Stimulated activated CD4-positive, alpha-beta T cell treated with anti-CD3 and anti-CD28 coated beads, Interleukin-15, amount 100 ng/mL, for 48 hours (primary cell): ENCODE measurements at regions not wholly inside any gene's neighbourhood (a gene's known extent, or its start where the extent isn't known, plus 50 kb on each side); places are given as distances from the start of the nearest gene placed in this dataset.

Source experiments
- DNase-seq, 2 donors: peaks; one replicate each; pipeline ENCODE4 v3.0.0-alpha.2; 2020; ENCODE audit warnings: low read depth in 2 of 2

GRCh38 chr13:80036845-80037504, 304.0 kb downstream of the SPRY2 start:
- no peak for DNase-seq

- DNase-seq = no peak
Observed at GRCh38 chr13:80035096-80035495, 305.8 kb downstream of the SPRY2 start.

DNA sequence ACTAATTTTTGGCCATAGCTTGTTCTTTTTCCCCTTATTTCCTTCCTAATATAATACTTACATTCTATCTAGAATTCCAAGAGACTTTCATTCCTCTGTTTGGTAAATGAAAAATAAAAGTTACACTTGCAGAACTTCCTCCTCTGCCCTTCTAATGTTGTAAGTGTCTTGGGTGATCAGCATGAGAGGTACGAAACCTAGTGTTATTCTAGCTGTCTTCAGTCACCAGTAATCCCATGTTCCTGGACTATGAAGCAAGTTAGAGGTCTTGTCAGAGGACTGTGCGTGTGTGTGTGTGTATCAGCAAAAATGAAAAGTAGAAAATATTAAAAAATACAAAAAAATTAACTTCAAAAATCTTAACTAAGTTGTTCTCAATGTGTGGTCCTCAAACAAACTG, 307.0 kb downstream of the SPRY2 start:
- DNase-seq = no peak

GRCh38 chr13:80033286-80033685, 307.6 kb downstream of the SPRY2 start:
- no peak for DNase-seq

GRCh38 chr13:80030491-80030890, 310.4 kb downstream of the SPRY2 start:
- no peak for DNase-seq

DNA sequence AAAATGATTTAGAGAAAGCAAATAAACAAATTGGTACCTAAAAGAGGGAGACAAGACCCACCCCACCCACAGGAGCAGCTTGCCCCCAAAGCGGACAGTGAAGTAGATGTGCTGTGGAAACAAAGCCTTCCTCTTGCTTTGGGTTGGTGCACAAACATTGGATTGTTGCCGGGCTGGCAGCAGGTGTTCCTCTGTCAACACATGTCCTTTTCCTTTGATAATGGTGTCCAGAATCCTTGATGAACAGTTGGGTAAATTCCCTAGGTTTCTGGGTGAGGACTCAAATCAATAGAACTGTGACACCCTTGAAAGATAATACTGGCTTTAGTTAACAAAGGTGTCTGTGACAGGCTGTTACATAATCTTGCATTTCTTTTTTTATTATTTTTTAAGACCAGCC, 311.8 kb downstream of the SPRY2 start:
- no peak for DNase-seq

DNA sequence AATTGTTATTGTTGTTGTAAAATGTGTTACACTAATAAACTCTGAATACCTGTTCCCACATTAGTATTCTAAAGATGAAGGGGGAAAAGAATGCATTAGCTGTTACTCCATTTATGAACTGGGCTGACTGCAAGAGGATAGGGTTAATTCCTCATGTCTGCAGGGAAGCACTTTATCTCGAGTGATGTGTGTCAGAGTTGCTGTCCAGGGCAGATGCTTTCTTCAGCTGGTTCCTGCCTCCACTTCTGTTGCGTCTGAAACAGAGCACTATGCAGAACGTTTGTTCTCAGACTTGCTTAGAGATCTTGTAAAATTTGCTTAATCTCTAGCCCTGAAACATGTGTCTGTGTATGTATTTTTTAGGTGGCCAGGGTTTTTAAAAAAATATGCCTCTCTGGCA, 318.8 kb downstream of the SPRY2 start:
- DNase-seq = no peak

- no peak for DNase-seq
Observed at GRCh38 chr13:80012251-80012650, 328.7 kb downstream of the SPRY2 start.

DNA sequence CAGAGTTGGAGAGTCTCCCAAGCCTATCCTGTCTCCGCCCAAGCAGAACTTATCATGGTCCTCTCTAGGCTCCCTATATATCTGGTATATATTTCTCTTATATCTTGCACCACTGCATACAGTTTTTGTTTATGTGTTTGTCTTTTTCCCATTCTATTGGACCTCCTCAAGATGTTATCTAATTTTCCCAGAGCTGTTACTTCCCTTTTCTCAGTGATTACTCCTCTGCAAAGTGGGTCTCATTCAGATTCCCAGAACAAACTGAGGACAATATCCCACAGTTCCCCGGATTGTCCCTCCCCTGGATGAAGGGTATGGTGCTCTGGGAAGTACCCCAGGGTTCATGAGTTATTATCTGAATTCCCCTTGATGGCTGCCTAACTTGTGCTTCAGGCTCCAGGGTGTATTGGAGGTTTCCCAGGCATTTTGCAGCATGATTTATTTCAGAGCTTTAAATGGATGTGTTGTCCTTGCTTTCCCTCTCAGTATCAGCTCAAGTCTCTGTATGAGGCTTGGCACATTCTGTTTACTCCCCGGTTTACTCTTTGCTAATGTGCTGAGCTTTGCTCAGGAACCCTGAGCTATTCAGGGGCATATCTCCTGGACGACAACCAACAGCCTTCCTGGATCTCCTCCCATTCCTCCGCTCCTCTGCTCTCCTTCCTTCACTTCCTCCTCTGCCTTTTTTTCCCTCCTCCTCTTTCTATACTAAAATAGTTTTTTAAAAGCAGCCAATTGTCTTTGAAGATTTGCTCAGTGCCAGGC, 329.3 kb downstream of the SPRY2 start:
- DNase-seq = no peak

- DNase-seq = no peak
Observed at GRCh38 chr13:80010846-80011245, 330.1 kb downstream of the SPRY2 start.

DNA sequence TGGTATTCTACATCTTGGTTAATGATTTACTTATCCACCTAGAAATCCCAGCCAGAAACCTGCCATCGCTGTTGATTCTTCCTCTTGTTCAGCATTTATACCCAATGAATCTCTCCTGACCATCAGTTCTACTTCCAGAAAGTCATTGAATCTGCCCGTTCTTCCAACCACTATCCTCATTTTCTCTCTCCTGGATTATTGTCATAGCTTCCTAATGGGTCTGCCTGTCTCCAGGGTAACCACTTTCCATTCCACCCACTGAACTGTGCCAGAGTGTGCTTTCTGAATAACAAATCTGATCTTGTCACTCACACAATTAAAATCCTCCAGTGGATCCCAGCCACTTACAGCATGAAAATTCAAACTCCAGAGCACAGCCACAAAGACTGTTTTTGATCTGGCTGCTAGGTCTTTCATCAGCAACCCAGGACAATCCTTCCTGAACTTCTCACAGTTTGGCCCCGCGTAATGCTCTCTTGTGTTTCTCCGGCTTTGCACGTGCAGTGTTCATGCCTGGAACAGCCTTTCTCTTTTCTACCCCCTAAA, 330.6 kb downstream of the SPRY2 start:
- DNase-seq = no peak

DNA sequence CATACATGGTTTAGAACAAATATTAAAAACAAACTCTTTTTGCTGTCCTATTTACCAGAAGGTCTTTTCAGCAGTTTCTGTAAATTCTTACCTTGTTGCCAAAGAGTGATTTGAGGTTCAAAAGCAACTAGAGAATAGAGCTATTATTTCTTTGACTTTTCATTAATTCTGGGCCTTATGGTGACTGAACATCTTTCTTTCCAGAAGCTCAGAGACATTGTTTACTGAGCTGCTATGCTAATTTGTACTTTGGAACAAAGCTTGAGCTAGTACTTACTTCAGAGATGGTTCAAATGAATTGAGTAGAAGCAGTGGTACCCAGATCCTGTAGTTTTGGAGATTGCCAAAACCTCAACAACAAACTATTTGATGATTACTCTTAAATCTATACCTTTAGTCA, 331.2 kb downstream of the SPRY2 start:
- no peak for DNase-seq

- DNase-seq = no peak
Observed at GRCh38 chr13:80006940-80007339, 334.0 kb downstream of the SPRY2 start.

GRCh38 chr13:80001510-80001842, 339.4 kb downstream of the SPRY2 start:
- no peak for DNase-seq

DNA sequence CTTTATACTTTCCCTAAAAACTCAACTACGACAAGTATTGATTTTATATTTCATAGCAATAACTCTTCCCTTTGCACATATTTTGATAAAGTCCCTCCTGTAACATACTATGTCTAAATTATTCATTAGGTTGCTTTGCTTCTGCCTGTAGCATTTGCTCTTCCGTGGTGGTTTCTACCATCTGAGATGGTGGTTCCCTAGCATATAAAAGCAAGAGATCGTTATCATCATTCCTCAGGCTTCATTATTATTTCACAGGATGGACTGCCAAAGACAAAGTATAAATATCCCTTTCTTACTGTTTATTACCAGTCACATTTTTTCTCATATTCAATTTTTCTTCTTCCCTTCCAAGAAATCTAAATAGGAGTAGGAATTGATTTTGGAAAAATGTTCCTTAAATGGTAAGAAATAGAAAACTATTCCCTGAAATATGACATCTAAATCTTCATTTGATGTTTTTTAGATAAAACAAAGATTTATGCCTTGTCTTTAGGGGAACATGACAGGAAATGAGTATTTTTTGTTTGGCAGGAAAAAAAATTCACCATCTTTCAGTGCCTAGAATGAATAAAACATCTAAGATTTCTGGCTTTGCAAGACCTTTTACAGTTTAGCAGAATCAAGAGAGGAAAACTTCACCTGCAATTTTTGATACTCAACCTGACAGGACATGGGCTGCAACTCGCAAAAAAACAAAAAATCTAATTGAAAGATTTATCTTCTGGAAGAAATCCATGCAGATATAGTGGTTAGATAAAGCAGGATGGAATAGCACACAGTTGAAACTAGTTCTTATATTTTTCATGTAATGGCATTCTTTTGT, 340.0 kb downstream of the SPRY2 start:
- no peak for DNase-seq

- no peak for DNase-seq
Observed at GRCh38 chr13:79999601-80000000, 341.3 kb downstream of the SPRY2 start.

DNA sequence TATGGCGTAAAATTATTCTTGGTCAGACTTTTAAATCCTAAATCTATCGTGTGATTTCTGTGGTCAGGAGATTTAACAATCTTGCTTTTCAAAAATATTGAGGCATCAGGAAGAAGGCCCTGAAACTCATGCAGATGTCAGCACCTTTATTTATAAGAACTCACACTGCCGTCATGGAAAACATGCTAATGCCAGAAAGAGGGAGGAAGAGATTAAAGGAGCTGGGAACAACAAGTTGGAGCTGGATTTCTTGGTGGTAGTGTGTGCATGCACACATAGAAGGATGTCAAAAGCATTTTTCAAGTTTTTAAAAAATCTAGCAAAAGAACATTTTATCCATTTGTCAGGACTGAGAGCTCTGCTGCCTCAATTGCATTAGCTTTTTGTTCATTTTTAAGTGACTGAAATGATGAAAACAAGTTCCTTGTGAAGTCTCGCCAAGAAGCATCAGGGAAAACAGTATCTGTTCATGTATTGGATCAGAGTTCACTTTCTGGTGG, 342.5 kb downstream of the SPRY2 start:
- no peak for DNase-seq

DNA sequence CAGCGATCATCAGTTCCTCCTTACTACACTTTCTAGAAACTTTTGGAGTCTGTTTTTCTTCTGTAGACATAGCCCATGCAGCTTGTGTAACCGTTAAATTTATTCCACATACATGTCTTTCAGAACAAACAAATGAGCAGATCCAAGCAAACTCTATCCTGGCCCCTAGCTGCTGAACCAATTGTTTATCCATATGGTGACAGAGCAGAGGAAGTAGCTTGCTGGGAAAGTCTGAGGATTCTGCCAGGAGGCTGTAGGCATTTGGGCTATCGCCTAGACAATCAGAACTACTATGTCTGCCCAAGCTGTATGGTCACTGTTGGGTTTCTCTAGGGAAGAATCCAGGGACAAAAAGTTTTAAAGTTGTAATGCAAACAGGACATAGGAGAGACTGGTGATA, 343.7 kb downstream of the SPRY2 start:
- no peak for DNase-seq

DNA sequence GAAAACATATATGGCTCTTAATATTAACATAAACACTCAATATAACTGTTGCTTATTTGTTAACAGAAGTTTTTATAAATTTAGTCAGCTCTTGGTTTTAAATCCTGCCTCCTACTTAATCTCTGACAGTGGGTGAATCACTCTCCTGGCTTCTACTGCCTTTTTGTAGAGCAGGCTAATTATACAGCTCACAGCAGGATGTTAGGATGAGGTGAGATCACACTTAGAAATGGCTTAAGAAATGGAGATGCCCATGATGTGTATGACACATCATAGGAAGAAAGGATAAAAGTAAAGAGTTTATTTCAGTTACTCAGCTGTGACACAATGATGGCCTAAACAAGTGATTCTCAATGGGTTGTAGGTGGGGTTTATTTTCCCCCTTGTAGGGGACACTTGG, 345.6 kb downstream of the SPRY2 start:
- no peak for DNase-seq

DNA sequence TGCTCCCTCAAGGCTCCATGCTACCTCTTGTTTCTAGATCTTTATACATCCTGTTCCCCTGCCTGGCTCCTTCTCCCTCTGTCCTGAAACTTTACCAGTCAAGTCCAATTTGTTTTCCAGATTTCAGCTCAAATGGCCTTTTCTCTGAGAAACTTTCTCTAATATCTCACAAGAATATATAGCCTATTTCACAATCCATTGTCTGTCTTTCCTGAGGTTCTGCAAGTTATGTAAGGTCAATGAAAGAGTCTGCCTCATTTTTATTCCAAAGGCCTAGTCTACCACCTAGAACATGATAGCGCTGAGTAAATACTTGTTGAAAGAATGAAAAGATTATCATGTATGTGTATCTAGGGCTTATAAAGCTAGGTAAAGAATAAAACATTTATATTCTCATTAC, 348.8 kb downstream of the SPRY2 start:
- DNase-seq = no peak

GRCh38 chr13:79990048-79990447, 350.9 kb downstream of the SPRY2 start:
- no peak for DNase-seq

DNA sequence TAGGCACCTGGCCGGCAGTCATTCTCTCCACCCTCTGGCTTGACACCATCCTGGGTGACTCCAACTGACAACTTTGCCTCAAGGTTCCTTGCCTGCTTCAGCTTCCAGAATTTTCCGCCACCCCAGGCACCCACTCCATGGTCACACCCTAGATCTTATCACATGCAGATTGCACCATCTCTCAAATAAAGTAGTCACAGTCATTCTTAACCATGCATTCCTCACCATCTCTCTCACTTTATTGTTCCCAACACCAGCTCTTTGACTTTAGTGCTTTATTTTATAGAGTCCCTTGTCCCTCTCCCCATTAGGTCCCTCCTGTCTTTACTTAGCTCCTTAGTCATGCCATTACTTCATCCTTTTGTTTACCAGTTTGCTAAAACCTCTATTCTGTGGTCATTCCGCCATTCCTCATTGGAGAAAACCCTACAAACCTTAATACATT, 351.7 kb downstream of the SPRY2 start:
- DNase-seq = no peak
